ENCODE measurements at regions not wholly inside any gene's neighbourhood (a gene's known extent, or its start where the extent isn't known, plus 50 kb on each side); places are given as distances from the start of the nearest gene placed in this dataset.

- no TSS peak for BruUV-seq (replicated peaks)
- Mint-ChIP-seq H3K27me3 (ENCODE audit: insufficient read depth, unreplicated experiment) (no peaks in the 10 kb centered on the region), H3K9me3 (ENCODE audit: unreplicated experiment) (no peaks in the 10 kb centered on the region), H3K36me3 (ENCODE audit: insufficient read depth, unreplicated experiment) (no peaks in the 10 kb centered on the region), H3K27ac (ENCODE audit: low read depth, unreplicated experiment) (no peak overlapping the region), H3K4me1 (ENCODE audit: insufficient read depth, unreplicated experiment) (peaks cover 7% of the 10 kb centered on the region), H3K4me3 (ENCODE audit: unreplicated experiment) (no peak overlapping the region)
- intact Hi-C loops (cut with micrococcal nuclease): no loop called here
- DNase-seq (ENCODE audit: unreplicated experiment): no peak
- TF ChIP-seq, protein P1, sequence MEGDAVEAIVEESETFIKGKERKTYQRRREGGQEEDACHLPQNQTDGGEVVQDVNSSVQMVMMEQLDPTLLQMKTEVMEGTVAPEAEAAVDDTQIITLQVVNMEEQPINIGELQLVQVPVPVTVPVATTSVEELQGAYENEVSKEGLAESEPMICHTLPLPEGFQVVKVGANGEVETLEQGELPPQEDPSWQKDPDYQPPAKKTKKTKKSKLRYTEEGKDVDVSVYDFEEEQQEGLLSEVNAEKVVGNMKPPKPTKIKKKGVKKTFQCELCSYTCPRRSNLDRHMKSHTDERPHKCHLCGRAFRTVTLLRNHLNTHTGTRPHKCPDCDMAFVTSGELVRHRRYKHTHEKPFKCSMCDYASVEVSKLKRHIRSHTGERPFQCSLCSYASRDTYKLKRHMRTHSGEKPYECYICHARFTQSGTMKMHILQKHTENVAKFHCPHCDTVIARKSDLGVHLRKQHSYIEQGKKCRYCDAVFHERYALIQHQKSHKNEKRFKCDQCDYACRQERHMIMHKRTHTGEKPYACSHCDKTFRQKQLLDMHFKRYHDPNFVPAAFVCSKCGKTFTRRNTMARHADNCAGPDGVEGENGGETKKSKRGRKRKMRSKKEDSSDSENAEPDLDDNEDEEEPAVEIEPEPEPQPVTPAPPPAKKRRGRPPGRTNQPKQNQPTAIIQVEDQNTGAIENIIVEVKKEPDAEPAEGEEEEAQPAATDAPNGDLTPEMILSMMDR (IDR thresholded peaks at IDR 0.05; ENCODE audit: unreplicated experiment): no peak
- CTCF ChIA-PET: no interaction called here
- POLR2A ChIA-PET: no interaction called here
These were observed 418.1 kb upstream of the ARGLU1 start for GRCh38 chr13:106986033-106986484.

- POLR2A ChIA-PET: no interaction called here
- CTCF ChIA-PET: no interaction called here
- H3K4me3 Mint-ChIP-seq (ENCODE audit: unreplicated experiment): no peak overlapping the region
- TF ChIP-seq, protein P1 (IDR thresholded peaks at IDR 0.05; ENCODE audit: unreplicated experiment): no peak
- H3K27ac Mint-ChIP-seq (ENCODE audit: low read depth, unreplicated experiment): no peak overlapping the region
- intact Hi-C loops (cut with micrococcal nuclease): no loop called here
- BruUV-seq (replicated peaks): no TSS peak
- no peaks in the 10 kb centered on the region for H3K36me3 Mint-ChIP-seq (ENCODE audit: insufficient read depth, unreplicated experiment)
- no peaks in the 10 kb centered on the region for H3K9me3 Mint-ChIP-seq (ENCODE audit: unreplicated experiment)
- H3K27me3 Mint-ChIP-seq (ENCODE audit: insufficient read depth, unreplicated experiment): no peaks in the 10 kb centered on the region
- H3K4me1 Mint-ChIP-seq (ENCODE audit: insufficient read depth, unreplicated experiment): peaks cover 7% of the 10 kb centered on the region
- DNase-seq (ENCODE audit: unreplicated experiment): no peak
These were observed 417.5 kb upstream of the ARGLU1 start for GRCh38 chr13:106985481-106985880.

GRCh38 chr13:106981051-106981450, 413.1 kb upstream of the ARGLU1 start:
- no peak for DNase-seq (ENCODE audit: unreplicated experiment)
- Mint-ChIP-seq H3K4me1 (ENCODE audit: insufficient read depth, unreplicated experiment) (peaks cover 7% of the 10 kb centered on the region), H3K9me3 (ENCODE audit: unreplicated experiment) (no peaks in the 10 kb centered on the region), H3K4me3 (ENCODE audit: unreplicated experiment) (no peak overlapping the region), H3K27me3 (ENCODE audit: insufficient read depth, unreplicated experiment) (no peaks in the 10 kb centered on the region), H3K36me3 (ENCODE audit: insufficient read depth, unreplicated experiment) (no peaks in the 10 kb centered on the region), H3K27ac (ENCODE audit: low read depth, unreplicated experiment) (no peak overlapping the region)
- intact Hi-C loops (cut with micrococcal nuclease): no loop called here
- TF ChIP-seq, protein P1 (IDR thresholded peaks at IDR 0.05; ENCODE audit: unreplicated experiment): no peak
- POLR2A ChIA-PET: interaction anchor here (0.6 kb wide), 2 partner anchors 27 to 150 kb away, joined by 3 read pairs; no protein-coding TSS in a partner anchor
- CTCF ChIA-PET: interaction anchor here (0.6 kb wide), 1 partner anchor 445 kb away, joined by 3 read pairs; no protein-coding TSS in a partner anchor
- no TSS peak for BruUV-seq (replicated peaks)

GRCh38 chr13:106967391-106967790, 399.5 kb upstream of the ARGLU1 start:
- no peak overlapping the region for H3K4me3 Mint-ChIP-seq (ENCODE audit: unreplicated experiment)
- no peaks in the 10 kb centered on the region for H3K36me3 Mint-ChIP-seq (ENCODE audit: insufficient read depth, unreplicated experiment)
- no peaks in the 10 kb centered on the region for H3K4me1 Mint-ChIP-seq (ENCODE audit: insufficient read depth, unreplicated experiment)
- no peak for DNase-seq (ENCODE audit: unreplicated experiment)
- intact Hi-C loops (cut with micrococcal nuclease): no loop called here
- no TSS peak for BruUV-seq (replicated peaks)
- CTCF ChIA-PET: no interaction called here
- H3K27ac Mint-ChIP-seq (ENCODE audit: low read depth, unreplicated experiment): no peak overlapping the region
- POLR2A ChIA-PET: no interaction called here
- H3K9me3 Mint-ChIP-seq (ENCODE audit: unreplicated experiment): no peaks in the 10 kb centered on the region
- TF ChIP-seq, protein P1 (IDR thresholded peaks at IDR 0.05; ENCODE audit: unreplicated experiment): no peak
- H3K27me3 Mint-ChIP-seq (ENCODE audit: insufficient read depth, unreplicated experiment): no peaks in the 10 kb centered on the region

Data from MCF 10A (cell line).